ENCODE measurements at regions not wholly inside any gene's neighbourhood (a gene's known extent, or its start where the extent isn't known, plus 50 kb on each side); places are given as distances from the start of the nearest gene placed in this dataset.

GRCh38 chr5:10036136-10036815 lies 213.4 kb downstream of the ATPSCKMT start:
- TF ChIP-seq CTCF (IDR thresholded peaks at IDR 0.05; ENCODE audit: control insufficient read depth, insufficient read depth, low read depth, low read length, missing control alignments): no peak
- no peak for DNase-seq (ENCODE audit: low read depth)
- H3K4me3 ChIP-seq (ENCODE audit: control insufficient read depth, low read depth, low read length): no peak overlapping the region

- no peak for TF ChIP-seq CTCF (IDR thresholded peaks at IDR 0.05; ENCODE audit: control insufficient read depth, insufficient read depth, low read depth, low read length, missing control alignments)
- no peak overlapping the region for H3K4me3 ChIP-seq (ENCODE audit: control insufficient read depth, low read depth, low read length)
- no peak for DNase-seq (ENCODE audit: low read depth)
These were observed 215.7 kb downstream of the ATPSCKMT start for GRCh38 chr5:10034001-10034400.

- H3K4me3 ChIP-seq (ENCODE audit: control insufficient read depth, low read depth, low read length): no peak overlapping the region
- TF ChIP-seq CTCF (IDR thresholded peaks at IDR 0.05; ENCODE audit: control insufficient read depth, insufficient read depth, low read depth, low read length, missing control alignments): peak; percentile 3
- no peak for DNase-seq (ENCODE audit: low read depth)
These were observed 217.9 kb downstream of the ATPSCKMT start for GRCh38 chr5:10031817-10032216.

GRCh38 chr5:10030219-10030831 lies 219.4 kb downstream of the ATPSCKMT start:
- H3K4me3 ChIP-seq (ENCODE audit: control insufficient read depth, low read depth, low read length): no peak overlapping the region
- TF ChIP-seq CTCF (IDR thresholded peaks at IDR 0.05; ENCODE audit: control insufficient read depth, insufficient read depth, low read depth, low read length, missing control alignments): peak; percentile 62
- no peak for DNase-seq (ENCODE audit: low read depth)

- no peak for TF ChIP-seq CTCF (IDR thresholded peaks at IDR 0.05; ENCODE audit: control insufficient read depth, insufficient read depth, low read depth, low read length, missing control alignments)
- no peak for DNase-seq (ENCODE audit: low read depth)
- H3K4me3 ChIP-seq (ENCODE audit: control insufficient read depth, low read depth, low read length): no peak overlapping the region
These were observed 226.2 kb downstream of the ATPSCKMT start for GRCh38 chr5:10023494-10023893.

GRCh38 chr5:10021248-10021647 lies 228.4 kb downstream of the ATPSCKMT start:
- no peak for DNase-seq (ENCODE audit: low read depth)
- TF ChIP-seq CTCF (IDR thresholded peaks at IDR 0.05; ENCODE audit: control insufficient read depth, insufficient read depth, low read depth, low read length, missing control alignments): peak; percentile 29
- no peak overlapping the region for H3K4me3 ChIP-seq (ENCODE audit: control insufficient read depth, low read depth, low read length)
